PC-9 (cell line): ENCODE measurements at regions not wholly inside any gene's neighbourhood (a gene's known extent, or its start where the extent isn't known, plus 50 kb on each side); places are given as distances from the start of the nearest gene placed in this dataset.

Experiments
- BruUV-seq: library from RNA; stranded (reverse); fragments of 400-500 nt; replicated peaks from 2 replicates; lab custom pipeline; 2021; lab: Mats Ljungman, UMichigan
- CTCF ChIA-PET: fragments of 300-600 bp; sonication (Branson Sonifier 250); formaldehyde crosslinking; loops from one replicate; lab custom pipeline; 2022; ENCODE audit warnings: antibody characterized with exemption; lab: Charles Lee
- POLR2A ChIA-PET: fragments of 300-600 bp; sonication (Branson Sonifier 250); formaldehyde crosslinking; loops from one replicate; lab custom pipeline; 2022; ENCODE audit warnings: antibody characterized with exemption; ENCODE audit not compliant: unreplicated experiment; lab: Charles Lee
- DNase-seq, 2 experiments: peaks; one replicate each; pipeline versions ENCODE4 v3.0.0 to v3.0.0-alpha.2; 2015 to 2022; ENCODE audit warnings: mixed read lengths in 1 of 2
- H2AFZ ChIP-seq: fragments of 200-600 bp; sonication (generic); 2 replicates; pipeline ENCODE4 v1.8.1; 2017; ENCODE audit warnings: antibody characterized with exemption
- H3F3A ChIP-seq: fragments of 200-600 bp; sonication (generic); 2 replicates; pipeline ENCODE4 v1.8.1; 2017; ENCODE audit warnings: antibody characterized with exemption, mild to moderate bottlenecking, low read depth; ENCODE audit not compliant: insufficient read depth
- H3K27ac ChIP-seq: fragments of 200-600 bp; sonication (generic); 2 replicates; pipeline ENCODE4 v1.6.1; 2016; ENCODE audit warnings: mixed run types
- H3K27me3 ChIP-seq: fragments of 200-600 bp; sonication (generic); 2 replicates; pipeline ENCODE4 v1.6.1; 2016; ENCODE audit warnings: low read depth, mixed run types; ENCODE audit not compliant: insufficient read depth
- H3K36me3 ChIP-seq: fragments of 200-600 bp; sonication (generic); 2 replicates; pipeline ENCODE4 v1.6.1; 2016; ENCODE audit warnings: low read depth, mixed run types
- H3K4me1 ChIP-seq: fragments of 200-600 bp; sonication (generic); replicated peaks from 2 replicates; pipeline ENCODE4 v1.6.1; 2016; ENCODE audit warnings: mixed run types; ENCODE audit not compliant: insufficient read depth
- H3K4me2 ChIP-seq: fragments of 200-600 bp; sonication (generic); 2 replicates; pipeline ENCODE4 v1.6.1; 2017; ENCODE audit warnings: mixed run types
- H3K4me3 ChIP-seq: fragments of 200-600 bp; sonication (generic); 2 replicates; pipeline ENCODE4 v1.6.1; 2016; ENCODE audit warnings: mixed run types
- H3K79me2 ChIP-seq: fragments of 200-600 bp; sonication (generic); 2 replicates; pipeline ENCODE4 v1.6.1; 2017; ENCODE audit warnings: low read depth, mixed run types
- H3K9me2 ChIP-seq: fragments of 200-600 bp; sonication (generic); 2 replicates; pipeline ENCODE4 v1.8.1; 2017; ENCODE audit warnings: mild to moderate bottlenecking; ENCODE audit not compliant: insufficient read depth
- H3K9me3 ChIP-seq: fragments of 200-600 bp; sonication (generic); 2 replicates; pipeline ENCODE4 v1.8.1; 2016; ENCODE audit warnings: low read depth; ENCODE audit not compliant: insufficient read depth
- H4K20me1 ChIP-seq: fragments of 200-600 bp; sonication (generic); 2 replicates; pipeline ENCODE4 v1.8.1; 2017; ENCODE audit not compliant: insufficient read depth
- EZH2 ChIP-seq: fragments of 200-600 bp; sonication (generic); IDR thresholded peaks from 2 replicates; pipeline ENCODE4 v1.8.0; 2017; ENCODE audit warnings: antibody characterized with exemption, low read depth
- intact Hi-C: fragments of 100-400 bp; cut with micrococcal nuclease; formaldehyde crosslinking; loops from one replicate; pipeline ENCODE4 v1.10.0; 2022; ENCODE audit not compliant: unreplicated experiment
- TF ChIP-seq, protein P1 (sequence below): fragments of 200-600 bp; sonication (generic); conservative IDR thresholded peaks from 2 replicates; pipeline ENCODE4 v1.6.1; 2017; ENCODE audit warnings: mixed run types, antibody characterized with exemption, mild to moderate bottlenecking, moderate library complexity

DNA sequence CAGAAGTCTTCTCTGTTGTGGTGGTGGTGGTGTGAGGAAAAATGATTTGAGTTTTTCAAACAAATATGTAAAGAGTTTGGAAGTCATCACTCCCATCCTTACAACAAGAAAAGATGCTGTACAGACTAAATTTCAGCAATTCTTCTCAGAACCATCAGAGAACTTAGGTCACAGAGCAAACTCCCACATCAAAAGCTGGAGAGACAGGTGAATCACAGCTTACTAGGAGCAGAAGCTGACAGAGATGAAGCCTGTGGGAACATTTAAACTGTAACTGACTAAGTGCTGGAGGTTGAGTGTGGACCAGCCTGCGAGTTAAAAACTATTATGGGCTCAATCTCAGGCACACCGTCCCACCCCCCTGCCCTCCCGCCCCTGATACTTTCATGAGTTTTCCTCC lies 97.3 kb downstream of the AKR1D1 start:
- H4K20me1 ChIP-seq = no peaks in the 10 kb centered on the region
- no peak overlapping the region for H3K27ac ChIP-seq
- no peak overlapping the region for H2AFZ ChIP-seq
- H3F3A ChIP-seq = no peaks in the 10 kb centered on the region; the same call in 1 of the 2 replicates
- BruUV-seq = no TSS peak
- no peaks in the 10 kb centered on the region for H3K79me2 ChIP-seq
- POLR2A ChIA-PET = no interaction called here
- no peaks in the 10 kb centered on the region for H3K36me3 ChIP-seq
- no peaks in the 10 kb centered on the region for H3K27me3 ChIP-seq
- H3K4me3 ChIP-seq = no peak overlapping the region
- no peaks in the 10 kb centered on the region for H3K4me1 ChIP-seq
- intact Hi-C loops = no loop called here
- CTCF ChIA-PET = no interaction called here
- peaks cover 4% of the 10 kb centered on the region; the same call in 1 of the 2 replicates for H3K9me3 ChIP-seq
- TF ChIP-seq, protein P1, sequence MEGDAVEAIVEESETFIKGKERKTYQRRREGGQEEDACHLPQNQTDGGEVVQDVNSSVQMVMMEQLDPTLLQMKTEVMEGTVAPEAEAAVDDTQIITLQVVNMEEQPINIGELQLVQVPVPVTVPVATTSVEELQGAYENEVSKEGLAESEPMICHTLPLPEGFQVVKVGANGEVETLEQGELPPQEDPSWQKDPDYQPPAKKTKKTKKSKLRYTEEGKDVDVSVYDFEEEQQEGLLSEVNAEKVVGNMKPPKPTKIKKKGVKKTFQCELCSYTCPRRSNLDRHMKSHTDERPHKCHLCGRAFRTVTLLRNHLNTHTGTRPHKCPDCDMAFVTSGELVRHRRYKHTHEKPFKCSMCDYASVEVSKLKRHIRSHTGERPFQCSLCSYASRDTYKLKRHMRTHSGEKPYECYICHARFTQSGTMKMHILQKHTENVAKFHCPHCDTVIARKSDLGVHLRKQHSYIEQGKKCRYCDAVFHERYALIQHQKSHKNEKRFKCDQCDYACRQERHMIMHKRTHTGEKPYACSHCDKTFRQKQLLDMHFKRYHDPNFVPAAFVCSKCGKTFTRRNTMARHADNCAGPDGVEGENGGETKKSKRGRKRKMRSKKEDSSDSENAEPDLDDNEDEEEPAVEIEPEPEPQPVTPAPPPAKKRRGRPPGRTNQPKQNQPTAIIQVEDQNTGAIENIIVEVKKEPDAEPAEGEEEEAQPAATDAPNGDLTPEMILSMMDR = no peak
- no peak for TF ChIP-seq EZH2
- H3K4me2 ChIP-seq = no peak overlapping the region
- no peak for DNase-seq
- no peaks in the 10 kb centered on the region for H3K9me2 ChIP-seq

DNA sequence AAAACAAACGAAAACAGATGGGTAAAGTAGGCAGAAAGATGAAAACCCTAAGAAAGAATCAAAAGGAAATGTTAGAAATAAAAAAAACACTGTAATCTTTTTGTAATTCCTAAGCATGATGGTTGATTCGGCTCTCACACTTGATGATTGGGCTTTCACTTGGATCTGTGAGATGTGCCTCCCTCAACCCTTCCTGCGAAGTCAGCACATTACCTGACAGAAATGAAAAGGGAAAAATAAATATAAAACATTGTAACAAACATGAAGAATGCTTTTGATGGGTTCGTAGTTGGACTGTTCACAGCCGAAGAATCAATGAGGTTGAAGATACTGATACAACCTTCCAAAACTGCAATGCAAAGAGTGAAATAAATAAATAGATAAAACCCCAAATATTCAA lies 99.8 kb downstream of the AKR1D1 start:
- Histone ChIP-seq H3K36me3 (no peaks in the 10 kb centered on the region), H2AFZ (no peak overlapping the region), H3K4me1 (no peaks in the 10 kb centered on the region), H3K79me2 (no peaks in the 10 kb centered on the region), H3F3A (no peaks in the 10 kb centered on the region; the same call in 1 of the 2 replicates), H3K9me3 (peaks cover 4% of the 10 kb centered on the region; the same call in 1 of the 2 replicates), H3K4me3 (no peak overlapping the region), H3K9me2 (no peaks in the 10 kb centered on the region), H4K20me1 (no peaks in the 10 kb centered on the region), H3K27ac (no peak overlapping the region), H3K4me2 (no peak overlapping the region), H3K27me3 (no peaks in the 10 kb centered on the region)
- no TSS peak for BruUV-seq
- ChIA-PET POLR2A (no interaction called here), CTCF (no interaction called here)
- DNase-seq = no peak
- TF ChIP-seq, protein P1 = no peak
- TF ChIP-seq EZH2 = no peak
- intact Hi-C loops = no loop called here

DNA sequence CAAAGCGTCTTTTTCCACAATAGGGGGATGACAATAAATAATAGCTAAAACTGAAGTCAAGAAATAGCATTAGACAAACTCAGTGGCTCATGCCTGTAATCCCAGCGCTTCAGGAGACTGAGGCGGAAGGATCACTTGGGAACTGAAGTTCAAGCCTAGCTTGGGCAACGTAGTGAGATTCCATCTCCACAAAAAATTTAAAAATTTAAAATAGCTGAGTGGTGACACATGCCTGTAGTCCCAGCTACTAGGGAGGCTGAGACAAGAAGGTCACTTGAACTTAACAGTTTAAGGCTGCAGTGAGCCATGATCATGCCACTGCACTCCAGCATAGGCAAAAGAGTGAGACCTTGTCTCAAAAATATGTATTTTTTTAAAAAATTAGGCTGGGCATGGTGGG lies 107.9 kb downstream of the AKR1D1 start:
- no peak for DNase-seq
- no peaks in the 10 kb centered on the region for H4K20me1 ChIP-seq
- H3K36me3 ChIP-seq = no peaks in the 10 kb centered on the region
- H3F3A ChIP-seq = no peaks in the 10 kb centered on the region
- no peak overlapping the region for H3K27ac ChIP-seq
- peaks cover 16% of the 10 kb centered on the region for H3K9me3 ChIP-seq
- TF ChIP-seq, protein P1 = no peak
- no peak for TF ChIP-seq EZH2
- H2AFZ ChIP-seq = no peak overlapping the region
- H3K4me2 ChIP-seq = no peak overlapping the region
- no peaks in the 10 kb centered on the region for H3K4me1 ChIP-seq
- BruUV-seq = no TSS peak
- ChIA-PET POLR2A (interaction anchor here (0.6 kb wide), 1 partner anchor 1022 kb away, joined by 10 read pairs; no protein-coding TSS in a partner anchor), CTCF (no interaction called here)
- no peaks in the 10 kb centered on the region for H3K9me2 ChIP-seq
- no peaks in the 10 kb centered on the region for H3K79me2 ChIP-seq
- H3K4me3 ChIP-seq = no peak overlapping the region
- H3K27me3 ChIP-seq = no peaks in the 10 kb centered on the region
- intact Hi-C loops = no loop called here
